Psoas muscle (tissue), 7 donors: ENCODE measurements at regions not wholly inside any gene's neighbourhood (a gene's known extent, or its start where the extent isn't known, plus 50 kb on each side); places are given as distances from the start of the nearest gene placed in this dataset.

Experiments
- ATAC-seq, 4 donors: fragments of 200-7000 bp; cut with Tn5 transposase; one replicate each; pipeline ENCODE4 v1.9.1; 2020; ENCODE audit warnings: moderate library complexity in 3 of 4, mild to moderate bottlenecking in 2 of 4
- DNase-seq, 2 donors: peaks; one replicate each; pipeline ENCODE4 v3.0.0-alpha.2; 2020
- H3K27ac ChIP-seq: fragments of 200-600 bp; one replicate; pipeline ENCODE4 v1.8.0; 2022
- H3K27me3 ChIP-seq, 3 donors: fragments of 200-600 bp in 1 of 3; one replicate each; pipeline versions ENCODE4 v1.6.1 to v1.8.0; 2013 to 2022; ENCODE audit warnings: low read length in 2 of 3, mild to moderate bottlenecking in 2 of 3, moderate library complexity in 1 of 3; ENCODE audit not compliant: insufficient read depth in 3 of 3
- H3K36me3 ChIP-seq, 2 donors: fragments of 200-600 bp in 1 of 2; one replicate each; pipeline versions ENCODE4 v1.6.1 to v1.8.0; 2013 to 2022; ENCODE audit warnings: low read depth in 1 of 2, mild to moderate bottlenecking in 1 of 2, moderate library complexity in 1 of 2; ENCODE audit not compliant: insufficient read depth in 1 of 2
- H3K4me1 ChIP-seq: fragments of 200-600 bp; one replicate; pipeline ENCODE4 v1.8.0; 2022
- H3K4me3 ChIP-seq: fragments of 200-600 bp; one replicate; pipeline ENCODE4 v1.8.0; 2022; ENCODE audit warnings: mild to moderate bottlenecking
- H3K9me3 ChIP-seq: fragments of 200-600 bp; one replicate; pipeline ENCODE4 v1.8.0; 2022
- WGBS, 3 donors: extraction: QIAGEN DNeasy Blood & Tissue Kit; methylation state at CpG; one replicate each; pipeline versions ENCODE4 v1.1.6 to v1.1.7; 2013; 5-methylcytosine and 5-hydroxymethylcytosine counted together
- intact Hi-C, 2 donors: fragments of 100-400 bp; cut with DNase I; formaldehyde crosslinking; loops; one replicate each; pipeline versions ENCODE4 v1.11.0 to v1.14.2; 2022
- TF ChIP-seq, protein P1 (sequence below): fragments of 200-600 bp; IDR thresholded peaks from one replicate; pipeline ENCODE4 v1.8.0; 2022; ENCODE audit warnings: antibody characterized with exemption
- donor health status: healthy with polysubstance abuse.
- donor health status: DM: no; HTN: no; CAD: no; lungs with moderate emphysema.
- donor health status: Bipolar disorder and iron deficiency.
- donor health status: healthy.
- donor health status: DM: yes; HTN: yes; CAD: no.
- donor health status: DM: no; HTN: no; CAD: no.
- donor health status: DM: yes; HTN: yes; CAD: no.

DNA sequence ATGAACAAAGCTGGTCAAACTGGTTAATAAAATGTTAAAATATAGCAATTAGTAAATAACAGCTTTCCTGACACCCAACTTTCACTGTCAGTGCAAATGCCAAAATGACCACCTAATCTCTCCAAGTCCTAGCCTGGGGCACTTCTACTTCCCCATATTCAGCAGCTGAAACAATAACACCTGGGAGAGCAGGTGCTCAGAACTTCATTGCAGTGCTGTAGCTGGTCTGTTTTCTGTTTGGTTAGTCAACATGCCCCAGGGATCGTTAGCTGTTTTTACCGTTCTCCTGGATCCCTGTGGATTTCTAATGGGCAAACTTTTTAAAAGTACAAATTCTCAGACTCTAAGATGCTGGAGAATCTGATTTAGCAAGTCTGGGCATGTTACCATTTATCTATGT lies 759.7 kb downstream of the GALC start:
- intact Hi-C loops = no loop called here
- H3K36me3 ChIP-seq = no peaks in the 10 kb centered on the region
- no peaks in the 10 kb centered on the region for H3K4me1 ChIP-seq
- TF ChIP-seq, protein P1, sequence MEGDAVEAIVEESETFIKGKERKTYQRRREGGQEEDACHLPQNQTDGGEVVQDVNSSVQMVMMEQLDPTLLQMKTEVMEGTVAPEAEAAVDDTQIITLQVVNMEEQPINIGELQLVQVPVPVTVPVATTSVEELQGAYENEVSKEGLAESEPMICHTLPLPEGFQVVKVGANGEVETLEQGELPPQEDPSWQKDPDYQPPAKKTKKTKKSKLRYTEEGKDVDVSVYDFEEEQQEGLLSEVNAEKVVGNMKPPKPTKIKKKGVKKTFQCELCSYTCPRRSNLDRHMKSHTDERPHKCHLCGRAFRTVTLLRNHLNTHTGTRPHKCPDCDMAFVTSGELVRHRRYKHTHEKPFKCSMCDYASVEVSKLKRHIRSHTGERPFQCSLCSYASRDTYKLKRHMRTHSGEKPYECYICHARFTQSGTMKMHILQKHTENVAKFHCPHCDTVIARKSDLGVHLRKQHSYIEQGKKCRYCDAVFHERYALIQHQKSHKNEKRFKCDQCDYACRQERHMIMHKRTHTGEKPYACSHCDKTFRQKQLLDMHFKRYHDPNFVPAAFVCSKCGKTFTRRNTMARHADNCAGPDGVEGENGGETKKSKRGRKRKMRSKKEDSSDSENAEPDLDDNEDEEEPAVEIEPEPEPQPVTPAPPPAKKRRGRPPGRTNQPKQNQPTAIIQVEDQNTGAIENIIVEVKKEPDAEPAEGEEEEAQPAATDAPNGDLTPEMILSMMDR = no peak
- no peak overlapping the region for H3K27ac ChIP-seq
- no peaks in the 10 kb centered on the region for H3K9me3 ChIP-seq
- H3K4me3 ChIP-seq = no peak overlapping the region
- no peak for ATAC-seq
- 60 to 69% (median 60%) methylated on average over 2 of the region's 2 CpGs for WGBS, 3 donors
- DNase-seq = no peak
- no peaks in the 10 kb centered on the region for H3K27me3 ChIP-seq

DNA sequence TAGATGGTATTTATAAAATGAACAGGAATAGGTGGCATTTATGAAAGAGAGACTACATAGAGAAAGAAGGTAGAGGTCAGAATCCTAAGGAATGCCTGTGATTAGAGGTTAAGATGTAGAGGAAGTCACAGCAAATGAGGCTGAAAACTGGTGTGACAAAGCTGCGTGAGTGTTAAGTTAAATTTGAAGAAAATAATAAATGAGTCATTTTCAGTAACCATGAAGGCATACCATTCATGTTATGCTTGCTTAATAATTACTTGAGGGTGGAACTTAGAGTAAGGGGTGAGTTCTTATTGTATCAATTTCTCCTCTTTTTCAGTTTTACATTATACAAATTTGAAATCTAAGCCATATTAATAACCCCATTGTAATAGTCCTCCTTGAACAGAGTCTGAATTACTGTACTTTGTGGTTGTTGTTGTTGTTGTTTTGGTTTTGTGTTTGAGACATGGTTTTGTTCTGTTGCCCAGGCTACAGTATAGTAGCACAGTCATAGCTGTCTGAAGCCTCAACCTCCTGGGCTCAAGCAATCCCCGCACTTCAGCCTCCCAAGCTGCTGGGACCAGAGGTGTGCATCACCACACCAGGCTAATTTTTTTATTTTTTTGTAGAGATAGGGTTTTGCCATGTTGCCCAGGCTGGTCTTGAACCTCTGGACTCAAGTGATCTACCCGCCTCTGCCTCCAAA lies 761.5 kb downstream of the GALC start:
- ATAC-seq (no peak), DNase-seq (no peak)
- Histone ChIP-seq H3K27ac (no peak overlapping the region), H3K27me3 (no peaks in the 10 kb centered on the region), H3K4me3 (no peak overlapping the region), H3K36me3 (no peaks in the 10 kb centered on the region), H3K4me1 (no peaks in the 10 kb centered on the region), H3K9me3 (no peaks in the 10 kb centered on the region)
- TF ChIP-seq, protein P1 = no peak
- intact Hi-C loops = no loop called here
- 52 to 76% (median 67%) methylated on average over 3 of the region's 3 CpGs for WGBS, 3 donors

DNA sequence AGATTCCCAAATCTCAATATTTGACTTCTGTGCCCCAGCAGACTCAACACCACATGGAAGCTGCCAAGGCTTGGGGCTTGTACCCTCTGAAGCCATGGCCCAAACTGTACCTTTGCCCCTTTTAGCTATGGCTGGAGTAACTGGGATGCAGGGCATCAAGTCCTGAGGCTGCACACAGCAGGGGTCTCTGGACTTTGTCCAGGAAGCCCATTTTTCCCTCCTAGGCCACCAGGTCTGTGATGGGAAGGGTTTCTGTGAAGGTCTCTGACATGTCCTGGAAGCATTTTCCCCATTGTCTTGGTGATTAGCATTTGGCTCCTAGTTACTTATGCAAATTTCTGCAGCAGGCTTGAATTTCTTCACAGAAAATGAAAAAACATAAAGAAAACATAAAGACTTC lies 762.3 kb downstream of the GALC start:
- TF ChIP-seq, protein P1 = no peak
- Histone ChIP-seq H3K36me3 (no peaks in the 10 kb centered on the region), H3K4me1 (no peaks in the 10 kb centered on the region), H3K9me3 (no peaks in the 10 kb centered on the region), H3K27me3 (no peaks in the 10 kb centered on the region), H3K27ac (no peak overlapping the region), H3K4me3 (no peak overlapping the region)
- no peak for DNase-seq
- intact Hi-C loops = no loop called here
- ATAC-seq = no peak

DNA sequence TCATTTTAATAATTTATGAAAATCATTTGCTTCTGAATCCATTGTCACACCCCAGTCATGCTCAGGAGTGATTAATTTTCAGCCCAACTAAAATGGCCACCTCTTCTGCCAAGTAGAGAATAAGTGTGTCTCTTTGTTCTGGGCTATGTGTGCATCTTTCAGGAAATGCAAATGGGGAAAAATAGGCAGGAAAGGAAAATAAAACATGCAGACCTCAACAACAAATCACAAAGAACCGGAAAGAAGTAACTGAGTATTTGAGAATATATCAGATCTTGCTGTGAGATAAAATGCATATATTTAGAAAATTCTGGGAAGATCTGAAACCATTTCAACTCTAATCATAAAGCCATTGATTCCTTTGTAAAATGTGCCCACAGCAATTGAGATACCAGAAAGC lies 763.9 kb downstream of the GALC start:
- ATAC-seq (no peak), DNase-seq (no peak)
- H3K9me3 ChIP-seq = no peaks in the 10 kb centered on the region
- H3K36me3 ChIP-seq = no peaks in the 10 kb centered on the region
- no peak overlapping the region for H3K27ac ChIP-seq
- WGBS, 3 donors = 80 to 84% (median 82%) methylated on average over 1 of the region's 1 CpG
- no peak overlapping the region for H3K4me3 ChIP-seq
- TF ChIP-seq, protein P1 = no peak
- H3K4me1 ChIP-seq = no peaks in the 10 kb centered on the region
- intact Hi-C loops = no loop called here
- H3K27me3 ChIP-seq = no peaks in the 10 kb centered on the region

DNA sequence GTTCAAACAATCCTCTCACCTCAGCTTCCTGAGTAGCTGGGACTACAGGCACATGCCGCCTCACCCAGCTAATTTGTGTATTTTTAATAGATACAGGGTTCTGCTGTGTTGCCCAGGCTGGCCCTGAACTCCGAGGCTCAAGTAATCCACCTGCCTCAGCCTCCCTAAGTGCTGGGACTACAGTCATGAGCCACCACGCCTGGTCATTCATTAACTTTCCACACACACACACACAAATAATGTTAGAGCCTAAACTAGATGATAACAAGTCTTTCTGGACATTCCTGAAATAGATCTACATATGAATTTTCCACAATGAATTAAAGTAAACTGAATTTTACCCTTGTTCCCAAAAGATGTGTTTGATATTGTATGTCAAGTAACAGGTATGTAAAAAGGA lies 776.0 kb downstream of the GALC start:
- Histone ChIP-seq H3K27me3 (no peaks in the 10 kb centered on the region), H3K4me1 (no peaks in the 10 kb centered on the region), H3K27ac (no peak overlapping the region), H3K4me3 (no peak overlapping the region), H3K9me3 (no peaks in the 10 kb centered on the region), H3K36me3 (no peaks in the 10 kb centered on the region)
- ATAC-seq = no peak
- intact Hi-C loops = no loop called here
- no peak for DNase-seq
- TF ChIP-seq, protein P1 = no peak
- WGBS, 3 donors = 79 to 85% (median 83%) methylated on average over 3 of the region's 3 CpGs
